B cell (primary cell): ENCODE measurements at regions not wholly inside any gene's neighbourhood (a gene's known extent, or its start where the extent isn't known, plus 50 kb on each side); places are given as distances from the start of the nearest gene placed in this dataset.

Experiments used
- ATAC-seq: fragments of 200-7000 bp; cut with Tn5 transposase; one replicate; pipeline ENCODE4 v1.10.0; 2021; ENCODE audit warnings: low read depth, mild to moderate bottlenecking, moderate number of reproducible peaks, moderate library complexity
- CTCF ChIA-PET: fragments of 350-600 bp; sonication (Branson Sonifier 250); formaldehyde crosslinking; loops from one replicate; lab custom pipeline; 2021; ENCODE audit warnings: antibody characterized with exemption, inconsistent platforms; lab: Charles Lee
- POLR2A ChIA-PET: fragments of 350-600 bp; sonication (Branson Sonifier 250); formaldehyde crosslinking; loops from one replicate; lab custom pipeline; 2021; ENCODE audit warnings: antibody characterized with exemption; lab: Charles Lee
- DNase-seq: peaks from one replicate; pipeline ENCODE4 v3.0.0; 2013
- H2AFZ ChIP-seq: 2 replicates; pipeline ENCODE4 v1.6.1; 2012; ENCODE audit warnings: mild to moderate bottlenecking, low read depth, low read length; ENCODE audit not compliant: insufficient read depth, poor library complexity, severe bottlenecking
- H3K27ac ChIP-seq, 2 donors: 1 replicate in 1 of 2; 2 replicates in 1 of 2; pipeline ENCODE4 v1.5.1; 2012 to 2013; ENCODE audit warnings: low read length in 2 of 2, mild to moderate bottlenecking in 2 of 2, moderate library complexity in 1 of 2
- H3K27me3 ChIP-seq, 4 experiments: fragments of 200-600 bp in 1 of 4; sonication (generic) in 1 of 4; replicated peaks in 1 of 4; 1 replicate in 2 of 4; 2 replicates in 2 of 4; pipeline versions ENCODE4 v1.6.1 to v1.7.0; 2013 to 2016; ENCODE audit warnings: low read length in 3 of 4, mild to moderate bottlenecking in 2 of 4, mixed read lengths in 1 of 4, moderate library complexity in 1 of 4; ENCODE audit not compliant: insufficient read depth in 4 of 4, control insufficient read depth in 3 of 4; ENCODE audit errors: control extremely low read depth in 1 of 4
- H3K36me3 ChIP-seq, 2 experiments: replicated peaks in 1 of 2; 1 replicate in 1 of 2; 2 replicates in 1 of 2; pipeline versions ENCODE4 v1.6.1 to v1.7.1; 2013; ENCODE audit warnings: low read length in 1 of 2; ENCODE audit not compliant: insufficient read depth in 2 of 2, control insufficient read depth in 1 of 2; ENCODE audit errors: control extremely low read depth in 1 of 2, extremely low read depth in 1 of 2
- H3K4me1 ChIP-seq, 2 donors: fragments of 200-600 bp in 1 of 2; sonication (generic) in 1 of 2; 1 replicate in 1 of 2; 2 replicates in 1 of 2; pipeline versions ENCODE4 v1.5.1 to v1.6.1; 2013 to 2017; ENCODE audit warnings: low read length in 2 of 2; ENCODE audit not compliant: control insufficient read depth in 2 of 2, insufficient read depth in 2 of 2
- H3K4me2 ChIP-seq: replicated peaks from 2 replicates; pipeline ENCODE3; 2012; ENCODE audit warnings: mild to moderate bottlenecking, low read depth, low read length; ENCODE audit not compliant: poor library complexity, severe bottlenecking
- H3K4me3 ChIP-seq, 5 experiments: fragments of 200-600 bp in 1 of 5; sonication (generic) in 1 of 5; 1 replicate in 3 of 5; 2 replicates in 2 of 5; pipeline versions ENCODE4 v1.5.1 to v1.7.0; 2011 to 2016; ENCODE audit warnings: low read length in 4 of 5, mild to moderate bottlenecking in 4 of 5, low read depth in 2 of 5, control low read depth in 1 of 5, moderate library complexity in 1 of 5; ENCODE audit not compliant: insufficient read depth in 1 of 5; ENCODE audit errors: control extremely low read depth in 1 of 5, extremely low read depth in 1 of 5
- H3K79me2 ChIP-seq: fragments of 200-600 bp; sonication (generic); one replicate; pipeline ENCODE4 v1.6.0; 2016; ENCODE audit warnings: low read length; ENCODE audit not compliant: control insufficient read depth, insufficient read depth
- H3K9ac ChIP-seq: fragments of 200-600 bp; sonication (generic); 2 replicates; pipeline ENCODE4 v1.6.1; 2017; ENCODE audit warnings: mild to moderate bottlenecking, low read length, moderate library complexity
- H3K9me3 ChIP-seq, 3 donors: one replicate each; pipeline versions ENCODE4 v1.6.1 to v1.7.1; 2013; ENCODE audit warnings: low read length in 2 of 3; ENCODE audit not compliant: control insufficient read depth in 2 of 3, insufficient read depth in 1 of 3; ENCODE audit errors: control extremely low read depth in 1 of 3
- H4K20me1 ChIP-seq: 2 replicates; pipeline ENCODE4 v1.6.0; 2012; ENCODE audit warnings: mild to moderate bottlenecking, low read length; ENCODE audit not compliant: insufficient read depth, control insufficient read depth, poor library complexity, severe bottlenecking
- H3K27ac Mint-ChIP-seq: one replicate; pipeline ENCODE4 v1.8.0; 2021; ENCODE audit warnings: mixed read lengths
- H3K27me3 Mint-ChIP-seq: one replicate; pipeline ENCODE4 v1.8.0; 2021; ENCODE audit warnings: mixed read lengths
- H3K4me1 Mint-ChIP-seq: one replicate; pipeline ENCODE4 v1.8.0; 2021; ENCODE audit warnings: mixed read lengths
- H3K4me3 Mint-ChIP-seq: one replicate; pipeline ENCODE4 v1.8.0; 2021; ENCODE audit warnings: mixed read lengths
- H3K9me3 Mint-ChIP-seq: one replicate; pipeline ENCODE4 v1.8.0; 2022; ENCODE audit warnings: mixed read lengths; ENCODE audit not compliant: insufficient read depth
- CTCF ChIP-seq: fragments of 200-600 bp; IDR thresholded peaks from one replicate; pipeline ENCODE4 v1.8.0; 2022; ENCODE audit warnings: antibody characterized with exemption, mild to moderate bottlenecking
- EZH2 ChIP-seq: IDR thresholded peaks from 2 replicates; pipeline ENCODE4 v1.6.1; 2012; ENCODE audit warnings: borderline replicate concordance, low read depth, mild to moderate bottlenecking, moderate library complexity, low read length; ENCODE audit not compliant: insufficient read depth, poor library complexity, severe bottlenecking
- WGBS: methylation state at CpG from one replicate; pipeline ENCODE4 v1.1.5; 2013; ENCODE audit warnings: missing lambda C conversion rate; ENCODE audit not compliant: insufficient coverage; 5-methylcytosine and 5-hydroxymethylcytosine counted together
- intact Hi-C: fragments of 100-400 bp; cut with micrococcal nuclease; formaldehyde crosslinking; loops from one replicate; pipeline ENCODE4 v1.10.0; 2022

GRCh38 chr7:153433223-153433622 is 619.0 kb upstream of the DPP6 start:
- H3K9ac ChIP-seq: no peak overlapping the region
- no peaks in the 10 kb centered on the region for H3K79me2 ChIP-seq
- H3K4me1 ChIP-seq: no peaks in the 10 kb centered on the region
- H2AFZ ChIP-seq: no peak overlapping the region
- 100% methylated on average over 3 of the region's 8 CpGs for WGBS
- no peaks in the 10 kb centered on the region for H3K36me3 ChIP-seq
- no peak for DNase-seq
- ChIA-PET CTCF (interaction anchor here (0.5 kb wide), 1 partner anchor 12 kb away, joined by 3 read pairs; no protein-coding TSS in a partner anchor), POLR2A (no interaction called here)
- Mint-ChIP-seq H3K27me3 (no peaks in the 10 kb centered on the region), H3K9me3 (peaks cover 2% of the 10 kb centered on the region), H3K4me1 (no peaks in the 10 kb centered on the region), H3K27ac (no peak overlapping the region), H3K4me3 (no peak overlapping the region)
- H3K9me3 ChIP-seq: peaks cover 0 to 12% (median 0%) of the 10 kb centered on the region in 3 donors
- H4K20me1 ChIP-seq: no peaks in the 10 kb centered on the region
- no peak overlapping the region for H3K4me2 ChIP-seq
- H3K27ac ChIP-seq: no peak overlapping the region
- H3K27me3 ChIP-seq: no peaks in the 10 kb centered on the region
- no peak for ATAC-seq
- H3K4me3 ChIP-seq: no peak overlapping the region
- intact Hi-C loops: no loop called here
- TF ChIP-seq CTCF: no peak
- TF ChIP-seq EZH2: no peak

- H3K27ac Mint-ChIP-seq: no peak overlapping the region
- Histone ChIP-seq H3K4me2 (no peak overlapping the region), H3K4me1 (no peaks in the 10 kb centered on the region), H4K20me1 (no peaks in the 10 kb centered on the region), H3K27ac (no peak overlapping the region), H3K79me2 (no peaks in the 10 kb centered on the region), H3K9ac (no peak overlapping the region), H3K27me3 (no peaks in the 10 kb centered on the region), H2AFZ (no peak overlapping the region), H3K9me3 (peaks cover 0 to 15% (median 0%) of the 10 kb centered on the region in 3 donors), H3K36me3 (no peaks in the 10 kb centered on the region), H3K4me3 (no peak overlapping the region)
- DNase-seq (no peak), ATAC-seq (no peak)
- TF ChIP-seq EZH2: no peak
- TF ChIP-seq CTCF: no peak
- H3K4me1 Mint-ChIP-seq: no peaks in the 10 kb centered on the region
- 80% methylated on average over 3 of the region's 5 CpGs for WGBS
- ChIA-PET POLR2A (no interaction called here), CTCF (no interaction called here)
- no peaks in the 10 kb centered on the region for H3K9me3 Mint-ChIP-seq
- intact Hi-C loops: no loop called here
- no peaks in the 10 kb centered on the region for H3K27me3 Mint-ChIP-seq
- no peak overlapping the region for H3K4me3 Mint-ChIP-seq
Measured at GRCh38 chr7:153440715-153441114, 611.5 kb upstream of the DPP6 start.
